ENCODE measurements at regions not wholly inside any gene's neighbourhood (a gene's known extent, or its start where the extent isn't known, plus 50 kb on each side); places are given as distances from the start of the nearest gene placed in this dataset.

DNA sequence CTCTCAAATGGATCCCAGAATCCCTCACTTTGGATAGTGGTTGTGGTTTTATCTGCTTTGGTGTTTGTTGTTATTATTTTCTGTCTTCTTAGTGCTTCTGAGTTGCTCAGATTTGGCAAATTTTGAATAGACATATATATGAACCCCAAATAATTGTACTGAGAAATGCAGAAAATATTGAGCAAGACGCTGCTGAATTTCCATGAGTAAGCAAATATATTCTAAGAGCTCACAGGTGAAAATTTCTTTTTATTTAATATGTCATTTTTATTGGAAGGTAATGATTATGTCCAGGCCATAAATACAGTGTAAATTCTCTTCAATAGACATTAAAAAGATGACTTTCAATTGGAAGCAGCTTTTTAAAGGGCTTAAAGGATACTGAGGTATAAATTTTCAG lies 152.1 kb downstream of the FAT3 start:
- TF ChIP-seq, protein P1, sequence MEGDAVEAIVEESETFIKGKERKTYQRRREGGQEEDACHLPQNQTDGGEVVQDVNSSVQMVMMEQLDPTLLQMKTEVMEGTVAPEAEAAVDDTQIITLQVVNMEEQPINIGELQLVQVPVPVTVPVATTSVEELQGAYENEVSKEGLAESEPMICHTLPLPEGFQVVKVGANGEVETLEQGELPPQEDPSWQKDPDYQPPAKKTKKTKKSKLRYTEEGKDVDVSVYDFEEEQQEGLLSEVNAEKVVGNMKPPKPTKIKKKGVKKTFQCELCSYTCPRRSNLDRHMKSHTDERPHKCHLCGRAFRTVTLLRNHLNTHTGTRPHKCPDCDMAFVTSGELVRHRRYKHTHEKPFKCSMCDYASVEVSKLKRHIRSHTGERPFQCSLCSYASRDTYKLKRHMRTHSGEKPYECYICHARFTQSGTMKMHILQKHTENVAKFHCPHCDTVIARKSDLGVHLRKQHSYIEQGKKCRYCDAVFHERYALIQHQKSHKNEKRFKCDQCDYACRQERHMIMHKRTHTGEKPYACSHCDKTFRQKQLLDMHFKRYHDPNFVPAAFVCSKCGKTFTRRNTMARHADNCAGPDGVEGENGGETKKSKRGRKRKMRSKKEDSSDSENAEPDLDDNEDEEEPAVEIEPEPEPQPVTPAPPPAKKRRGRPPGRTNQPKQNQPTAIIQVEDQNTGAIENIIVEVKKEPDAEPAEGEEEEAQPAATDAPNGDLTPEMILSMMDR (conservative IDR thresholded peaks at IDR 0.05 in 1 of 2, IDR thresholded peaks at IDR 0.05 in 1 of 2; ENCODE audit: low read depth in 1 of 2, low read length in 2 of 2), result no peak
- no peak for TF ChIP-seq EZH2 (IDR thresholded peaks at IDR 0.05; ENCODE audit: low read length, missing control alignments)
